ENCODE measurements at regions not wholly inside any gene's neighbourhood (a gene's known extent, or its start where the extent isn't known, plus 50 kb on each side); places are given as distances from the start of the nearest gene placed in this dataset.
A peak's percentile ranks its signal among the peaks of the same experiment; 100 is the strongest.

GRCh38 chr13:81670048-81670447 lies 1329.1 kb upstream of the SPRY2 start (continued):
- TF ChIP-seq SKIL (IDR thresholded peaks at IDR 0.05; ENCODE audit: low read depth, poor library complexity, severe bottlenecking) (no peak), ZNF592 (IDR thresholded peaks at IDR 0.05) (no peak), SUZ12 (IDR thresholded peaks at IDR 0.05; ENCODE audit: unreplicated experiment) (no peak), MXI1 (IDR thresholded peaks at IDR 0.05; ENCODE audit: low read depth, low read length) (no peak)

- TF ChIP-seq, protein P1, sequence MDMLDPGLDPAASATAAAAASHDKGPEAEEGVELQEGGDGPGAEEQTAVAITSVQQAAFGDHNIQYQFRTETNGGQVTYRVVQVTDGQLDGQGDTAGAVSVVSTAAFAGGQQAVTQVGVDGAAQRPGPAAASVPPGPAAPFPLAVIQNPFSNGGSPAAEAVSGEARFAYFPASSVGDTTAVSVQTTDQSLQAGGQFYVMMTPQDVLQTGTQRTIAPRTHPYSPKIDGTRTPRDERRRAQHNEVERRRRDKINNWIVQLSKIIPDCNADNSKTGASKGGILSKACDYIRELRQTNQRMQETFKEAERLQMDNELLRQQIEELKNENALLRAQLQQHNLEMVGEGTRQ (IDR thresholded peaks at IDR 0.05; ENCODE audit: borderline replicate concordance, low read depth, low read length): no peak
- TF ChIP-seq TARDBP (IDR thresholded peaks at IDR 0.05; ENCODE audit: borderline replicate concordance): no peak
- H3K27ac ChIP-seq (ENCODE audit: control insufficient read depth, insufficient read depth): no peak overlapping the region
Measured at GRCh38 chr13:81664872-81665271, 1323.9 kb upstream of the SPRY2 start.

More at GRCh38 chr13:81664872-81665271, 1323.9 kb upstream of the SPRY2 start:
- no peak overlapping the region for H3K4me3 ChIP-seq
- no peak overlapping the region for H2AFZ ChIP-seq (ENCODE audit: control insufficient read depth, low read depth, low read length)
- no peaks in the 10 kb centered on the region for H3K4me1 ChIP-seq (ENCODE audit: control insufficient read depth, insufficient read depth, low read length)
- BruUV-seq (replicated peaks): no TSS peak
- FAIRE-seq (no peak), ATAC-seq (peak; percentile 60), DNase-seq (ENCODE audit: low read depth, low spot score) (no peak)
- H3K27me3 ChIP-seq (replicated peaks in 1 of 2; ENCODE audit: control insufficient read depth in 2 of 2, insufficient read depth in 2 of 2, low read length in 1 of 2): no peaks in the 10 kb centered on the region
- no peaks in the 10 kb centered on the region for H3K9me3 ChIP-seq (replicated peaks; ENCODE audit: control insufficient read depth, insufficient read depth, low read length)
- no peak overlapping the region for H3K4me2 ChIP-seq (ENCODE audit: control insufficient read depth, insufficient read depth)
- ChIA-PET SMC1A (ENCODE audit: uncharacterized antibody, unreplicated experiment) (interaction anchor here (1.0 to 1.5 kb wide), 2 partner anchors 132 to 137 kb away, joined by 3 read pairs; no protein-coding TSS in a partner anchor), POLR2A (no interaction called here), CTCF (interaction anchor here (0.6 to 1.0 kb wide), 5 partner anchors 8 to 1396 kb away, joined by 3 read pairs; no protein-coding TSS in a partner anchor), RAD21 (ENCODE audit: unreplicated experiment) (no interaction called here)
- H3K36me3 ChIP-seq (ENCODE audit: control insufficient read depth in 2 of 2, insufficient read depth in 2 of 2, low read length in 1 of 2): no peaks in the 10 kb centered on the region
- in situ Hi-C loops (cut with MboI): no loop called here
- no peaks in the 10 kb centered on the region for H4K20me1 ChIP-seq (ENCODE audit: control insufficient read depth, insufficient read depth)
- 7% methylated on average over 2 of the region's 2 CpGs for WGBS (ENCODE audit: insufficient coverage, insufficient replicate concordance, low lambda C conversion rate, missing lambda C conversion rate)
- no peak overlapping the region for H3K9ac ChIP-seq (ENCODE audit: control insufficient read depth, insufficient read depth, low read length)
- no peaks in the 10 kb centered on the region for H3K79me2 ChIP-seq (ENCODE audit: control insufficient read depth, insufficient read depth, low read length)
- intact Hi-C loops (cut with micrococcal nuclease; ENCODE audit: unreplicated experiment): no loop called here

All from GM12878 (cell line).